NB4 (cell line): ENCODE measurements at regions not wholly inside any gene's neighbourhood (a gene's known extent, or its start where the extent isn't known, plus 50 kb on each side); places are given as distances from the start of the nearest gene placed in this dataset.

ENCODE experiments used
- MYC ChIP-seq: IDR thresholded peaks from 2 replicates; pipeline ENCODE4 v1.6.1; 2011; ENCODE audit warnings: low read depth, low read length
- TF ChIP-seq, protein P1 (sequence below): IDR thresholded peaks from 2 replicates; pipeline ENCODE4 v1.6.1; 2011; ENCODE audit warnings: low read depth, low read length

DNA sequence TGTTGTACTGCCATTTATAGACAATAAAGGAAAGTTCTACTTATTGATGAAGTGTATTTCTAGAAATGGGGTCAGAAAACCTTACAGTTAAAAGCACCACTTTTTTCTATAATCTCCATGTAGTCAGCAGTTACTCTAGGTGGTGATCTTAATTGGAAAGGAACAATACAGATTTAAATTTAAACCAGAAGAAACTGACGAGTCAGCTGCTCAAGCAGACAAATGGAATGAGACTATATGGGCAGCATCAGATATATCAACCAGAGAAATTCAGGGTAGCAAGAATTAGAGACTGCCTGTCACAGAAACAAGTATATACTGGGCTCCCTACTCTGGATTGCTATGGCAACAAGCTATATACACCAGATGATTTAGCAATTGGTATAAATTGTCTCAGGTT lies 99.6 kb upstream of the SCG2 start:
- TF ChIP-seq, protein P1, sequence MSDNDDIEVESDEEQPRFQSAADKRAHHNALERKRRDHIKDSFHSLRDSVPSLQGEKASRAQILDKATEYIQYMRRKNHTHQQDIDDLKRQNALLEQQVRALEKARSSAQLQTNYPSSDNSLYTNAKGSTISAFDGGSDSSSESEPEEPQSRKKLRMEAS, result no peak
- no peak for TF ChIP-seq MYC
